Activated naive CD4-positive, alpha-beta T cell treated with anti-CD3 and anti-CD28 coated beads, Interleukin-2, amount 10 ng/mL, durations not matched to agents 7 days and 5 days (primary cell): ENCODE measurements at regions not wholly inside any gene's neighbourhood (a gene's known extent, or its start where the extent isn't known, plus 50 kb on each side); places are given as distances from the start of the nearest gene placed in this dataset.

Experiments used
- CTCF ChIA-PET: fragments of 350-600 bp; sonication (Branson Sonifier 250); formaldehyde crosslinking; loops from one replicate; lab custom pipeline; 2021; ENCODE audit warnings: antibody characterized with exemption; lab: Charles Lee
- DNase-seq: peaks from one replicate; pipeline ENCODE4 v3.0.0-alpha.2; 2020
- H3K27ac Mint-ChIP-seq: one replicate; pipeline ENCODE4 v1.8.0; 2021; ENCODE audit warnings: mild to moderate bottlenecking, moderate library complexity, mixed read lengths
- H3K27me3 Mint-ChIP-seq: one replicate; pipeline ENCODE4 v1.8.0; 2021; ENCODE audit warnings: mild to moderate bottlenecking, mixed read lengths
- H3K36me3 Mint-ChIP-seq: one replicate; pipeline ENCODE4 v1.8.0; 2021; ENCODE audit warnings: mixed read lengths
- H3K4me1 Mint-ChIP-seq: one replicate; pipeline ENCODE4 v1.8.0; 2021; ENCODE audit warnings: mixed read lengths
- H3K4me3 Mint-ChIP-seq: one replicate; pipeline ENCODE4 v1.8.0; 2021; ENCODE audit warnings: mild to moderate bottlenecking, moderate library complexity, mixed read lengths
- H3K9me3 Mint-ChIP-seq: one replicate; pipeline ENCODE4 v1.8.0; 2021; ENCODE audit warnings: mixed read lengths

- DNase-seq, result no peak
- Mint-ChIP-seq H3K9me3 (peaks cover 11% of the 10 kb centered on the region), H3K4me1 (no peaks in the 10 kb centered on the region), H3K27ac (no peak overlapping the region), H3K4me3 (no peak overlapping the region), H3K36me3 (no peaks in the 10 kb centered on the region), H3K27me3 (no peaks in the 10 kb centered on the region)
- CTCF ChIA-PET, result no interaction called here
Observed at GRCh38 chr18:78765142-78765541, 214.5 kb upstream of the SALL3 start.

DNA sequence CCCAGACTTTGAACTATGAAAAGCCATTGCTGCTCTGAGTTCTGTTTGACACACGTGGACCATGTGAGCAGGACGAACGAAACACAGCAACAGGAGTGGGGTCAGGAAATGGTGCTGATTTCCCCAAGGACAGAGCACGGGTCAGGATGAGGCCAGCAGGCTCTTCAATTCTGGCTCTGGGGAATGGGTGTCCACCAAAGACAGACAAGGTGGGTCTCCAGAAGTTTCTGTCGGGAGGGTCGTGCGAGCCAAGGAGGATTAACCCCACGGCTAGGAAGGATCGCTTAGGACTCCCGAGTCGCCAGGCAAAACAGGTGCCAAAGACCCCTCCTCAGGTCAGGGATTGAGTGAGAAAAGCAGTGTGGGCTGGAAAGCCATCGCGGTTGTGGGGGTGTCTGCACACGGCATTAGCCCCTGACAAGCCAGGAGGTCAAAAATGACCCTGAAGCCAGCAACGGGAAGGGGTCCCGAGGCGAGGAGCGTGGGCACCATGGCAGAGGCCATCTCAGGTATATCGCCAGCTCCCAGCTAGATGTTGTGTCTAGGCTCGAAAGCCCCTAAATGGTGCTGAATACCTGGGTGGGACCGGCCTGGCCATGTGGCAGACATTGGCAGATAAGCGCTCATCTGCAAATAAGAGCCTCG lies 213.9 kb upstream of the SALL3 start:
- Mint-ChIP-seq H3K4me1 (no peaks in the 10 kb centered on the region), H3K27me3 (no peaks in the 10 kb centered on the region), H3K27ac (no peak overlapping the region), H3K36me3 (no peaks in the 10 kb centered on the region), H3K9me3 (peaks cover 11% of the 10 kb centered on the region), H3K4me3 (no peak overlapping the region)
- CTCF ChIA-PET, result no interaction called here
- no peak for DNase-seq

- no peaks in the 10 kb centered on the region for H3K4me1 Mint-ChIP-seq
- CTCF ChIA-PET, result no interaction called here
- H3K4me3 Mint-ChIP-seq, result no peak overlapping the region
- H3K9me3 Mint-ChIP-seq, result peaks cover 11% of the 10 kb centered on the region
- no peaks in the 10 kb centered on the region for H3K36me3 Mint-ChIP-seq
- DNase-seq, result no peak
- no peaks in the 10 kb centered on the region for H3K27me3 Mint-ChIP-seq
- no peak overlapping the region for H3K27ac Mint-ChIP-seq
Observed at GRCh38 chr18:78766651-78767533, 212.7 kb upstream of the SALL3 start.

DNA sequence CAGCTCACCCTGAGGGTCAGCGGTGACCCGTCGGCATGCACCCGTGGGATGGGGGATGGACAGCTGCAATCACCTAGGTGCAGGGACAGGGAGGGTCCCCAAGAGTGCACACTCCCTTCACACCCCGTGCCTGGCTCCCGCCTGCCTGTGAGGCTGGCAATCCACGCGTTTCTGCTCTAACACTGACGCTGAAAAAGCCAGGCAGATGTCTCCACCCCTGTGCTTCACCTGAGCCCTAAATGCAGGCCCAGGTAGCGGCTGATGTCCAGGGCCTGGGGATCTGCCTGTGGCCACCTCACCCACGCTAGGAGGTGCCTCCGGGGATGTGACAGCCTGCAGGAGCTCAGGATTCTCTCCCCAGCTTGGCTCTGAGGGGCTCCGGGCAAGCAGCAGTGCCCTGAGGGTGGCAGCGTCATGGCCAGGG lies 212.0 kb upstream of the SALL3 start:
- no peaks in the 10 kb centered on the region for H3K4me1 Mint-ChIP-seq
- H3K9me3 Mint-ChIP-seq, result peaks cover 6% of the 10 kb centered on the region
- no peaks in the 10 kb centered on the region for H3K27me3 Mint-ChIP-seq
- no peak for DNase-seq
- H3K4me3 Mint-ChIP-seq, result no peak overlapping the region
- H3K36me3 Mint-ChIP-seq, result no peaks in the 10 kb centered on the region
- H3K27ac Mint-ChIP-seq, result no peak overlapping the region
- CTCF ChIA-PET, result no interaction called here

DNA sequence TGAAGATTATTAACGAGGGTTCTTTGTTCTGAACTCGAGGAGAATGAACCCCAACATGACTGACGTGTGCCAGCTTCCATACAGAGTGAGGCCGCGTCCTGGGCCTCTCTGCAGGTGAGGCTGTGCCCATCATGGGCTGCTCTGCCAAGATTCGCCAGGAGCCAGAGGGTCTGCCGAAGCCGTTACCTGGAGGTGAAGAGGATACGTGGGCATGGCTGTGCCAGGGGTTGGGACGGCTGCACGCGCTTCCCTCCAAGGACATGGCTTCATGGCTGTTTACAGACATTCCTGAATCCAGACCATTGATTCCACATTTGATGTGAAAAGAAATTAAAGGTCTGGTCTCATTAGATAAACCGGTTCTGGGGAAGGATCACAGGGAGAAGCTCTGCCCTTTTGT lies 211.4 kb upstream of the SALL3 start:
- DNase-seq, result no peak
- CTCF ChIA-PET, result no interaction called here
- Mint-ChIP-seq H3K9me3 (peaks cover 1% of the 10 kb centered on the region), H3K4me3 (no peak overlapping the region), H3K27ac (no peak overlapping the region), H3K4me1 (no peaks in the 10 kb centered on the region), H3K27me3 (no peaks in the 10 kb centered on the region), H3K36me3 (no peaks in the 10 kb centered on the region)

GRCh38 chr18:78768656-78769501 lies 210.7 kb upstream of the SALL3 start:
- H3K36me3 Mint-ChIP-seq, result no peaks in the 10 kb centered on the region
- no peak overlapping the region for H3K27ac Mint-ChIP-seq
- no peaks in the 10 kb centered on the region for H3K27me3 Mint-ChIP-seq
- H3K4me1 Mint-ChIP-seq, result no peaks in the 10 kb centered on the region
- H3K9me3 Mint-ChIP-seq, result peaks cover 1% of the 10 kb centered on the region
- CTCF ChIA-PET, result no interaction called here
- H3K4me3 Mint-ChIP-seq, result no peak overlapping the region
- no peak for DNase-seq

DNA sequence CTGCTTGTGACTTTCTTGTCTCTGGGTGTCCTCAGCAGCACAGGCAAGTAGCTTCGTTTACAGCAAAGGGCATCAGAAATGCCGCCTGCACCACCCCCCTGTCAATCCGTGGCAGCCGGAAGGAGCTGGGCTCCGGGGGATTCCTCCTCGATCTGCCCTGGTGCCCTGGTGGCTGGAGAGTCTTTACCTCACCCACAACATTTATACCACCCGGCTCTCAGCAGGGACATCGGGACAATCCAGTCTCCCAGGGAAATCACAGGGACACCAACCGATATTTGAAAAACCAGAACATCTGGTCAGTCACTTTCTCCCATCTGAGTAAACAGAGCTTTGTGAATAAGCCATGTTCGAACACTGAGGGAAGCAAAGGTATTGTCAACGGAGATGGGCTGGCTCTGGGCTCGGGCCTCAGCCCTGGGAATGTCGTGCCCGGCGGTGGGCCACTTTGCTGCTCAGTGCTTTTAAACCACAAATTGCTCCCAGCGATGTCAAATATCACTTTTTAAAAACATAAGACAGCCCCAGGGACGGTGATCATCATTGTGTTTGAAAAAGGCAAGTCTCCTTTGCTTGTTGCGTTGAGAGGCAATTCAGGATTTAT lies 210.0 kb upstream of the SALL3 start:
- Mint-ChIP-seq H3K9me3 (peaks cover 1% of the 10 kb centered on the region), H3K27me3 (no peaks in the 10 kb centered on the region), H3K36me3 (no peaks in the 10 kb centered on the region), H3K4me1 (no peaks in the 10 kb centered on the region), H3K27ac (no peak overlapping the region), H3K4me3 (no peak overlapping the region)
- DNase-seq, result no peak
- CTCF ChIA-PET, result no interaction called here

GRCh38 chr18:78770139-78770822 lies 209.3 kb upstream of the SALL3 start:
- Mint-ChIP-seq H3K27ac (no peak overlapping the region), H3K36me3 (no peaks in the 10 kb centered on the region), H3K4me3 (no peak overlapping the region), H3K9me3 (peaks cover 1% of the 10 kb centered on the region), H3K4me1 (no peaks in the 10 kb centered on the region), H3K27me3 (no peaks in the 10 kb centered on the region)
- CTCF ChIA-PET, result no interaction called here
- no peak for DNase-seq

DNA sequence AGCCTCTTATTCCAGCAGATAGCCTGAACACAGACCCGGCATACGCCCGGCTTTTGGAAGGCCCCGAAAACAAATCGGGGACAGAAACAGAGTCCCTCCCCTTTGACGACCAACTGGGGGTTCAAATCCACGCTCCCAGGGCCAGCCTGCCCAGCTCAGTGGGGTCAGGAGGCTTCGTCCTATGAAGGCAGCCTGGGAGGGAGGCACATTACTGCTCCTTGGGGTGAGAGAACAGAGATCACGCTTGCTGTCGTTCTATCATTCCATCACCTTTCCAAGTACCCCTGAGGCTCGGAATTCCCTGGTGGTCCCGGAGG lies 208.8 kb upstream of the SALL3 start:
- Mint-ChIP-seq H3K4me3 (no peak overlapping the region), H3K36me3 (no peaks in the 10 kb centered on the region)

GRCh38 chr18:78771496-78772359 lies 207.9 kb upstream of the SALL3 start:
- Mint-ChIP-seq H3K9me3 (peaks cover 1% of the 10 kb centered on the region), H3K27ac (no peak overlapping the region), H3K27me3 (no peaks in the 10 kb centered on the region), H3K36me3 (no peaks in the 10 kb centered on the region), H3K4me1 (no peaks in the 10 kb centered on the region), H3K4me3 (no peak overlapping the region)
- DNase-seq, result no peak
- CTCF ChIA-PET, result no interaction called here

More for the DNA sequence above, 208.8 kb upstream of the SALL3 start:
- CTCF ChIA-PET, result no interaction called here
- Mint-ChIP-seq H3K9me3 (peaks cover 1% of the 10 kb centered on the region), H3K4me1 (no peaks in the 10 kb centered on the region), H3K27me3 (no peaks in the 10 kb centered on the region), H3K27ac (no peak overlapping the region)
- DNase-seq, result no peak

GRCh38 chr18:78772360-78773302 lies 207.0 kb upstream of the SALL3 start:
- H3K36me3 Mint-ChIP-seq, result no peaks in the 10 kb centered on the region
- H3K27me3 Mint-ChIP-seq, result no peaks in the 10 kb centered on the region
- no peaks in the 10 kb centered on the region for H3K4me1 Mint-ChIP-seq
- H3K27ac Mint-ChIP-seq, result no peak overlapping the region
- peaks cover 1% of the 10 kb centered on the region for H3K9me3 Mint-ChIP-seq
- no peak overlapping the region for H3K4me3 Mint-ChIP-seq
- CTCF ChIA-PET, result no interaction called here
- DNase-seq, result no peak

DNA sequence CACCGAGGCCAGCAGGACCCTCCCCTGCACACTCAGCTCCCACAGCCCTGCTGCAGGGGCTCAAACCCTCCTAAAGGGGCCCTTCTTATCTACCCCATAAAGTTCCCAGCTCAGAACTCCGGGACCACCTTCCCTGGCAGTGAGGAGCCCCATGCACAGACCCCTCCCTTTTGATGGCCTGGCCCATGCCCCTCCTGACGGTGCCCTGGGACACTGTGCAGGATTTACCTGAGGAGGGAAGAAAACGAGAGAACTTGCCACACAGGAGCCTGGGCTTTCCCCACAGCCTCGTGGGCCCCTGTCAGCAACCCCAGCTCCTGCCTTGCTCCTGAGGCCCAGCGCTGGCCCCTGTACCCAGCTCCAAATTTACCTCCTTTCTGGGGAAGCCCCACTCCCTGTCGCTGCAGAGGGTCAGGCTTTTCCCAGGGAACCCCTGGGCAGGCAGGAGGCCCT lies 206.3 kb upstream of the SALL3 start:
- DNase-seq, result no peak

More for the DNA sequence above, 206.3 kb upstream of the SALL3 start:
- Mint-ChIP-seq H3K27me3 (no peaks in the 10 kb centered on the region), H3K36me3 (no peaks in the 10 kb centered on the region), H3K4me3 (no peak overlapping the region), H3K9me3 (peaks cover 1% of the 10 kb centered on the region), H3K27ac (no peak overlapping the region), H3K4me1 (no peaks in the 10 kb centered on the region)
- CTCF ChIA-PET, result no interaction called here
